Amniotic epithelial cell (primary cell): ENCODE measurements at regions not wholly inside any gene's neighbourhood (a gene's known extent, or its start where the extent isn't known, plus 50 kb on each side); places are given as distances from the start of the nearest gene placed in this dataset.
A peak's percentile ranks its signal among the peaks of the same experiment; 100 is the strongest.

Source experiments
- DNase-seq: peaks from one replicate; pipeline ENCODE4 v3.0.0-alpha.2; 2010; ENCODE audit warnings: low read depth

DNA sequence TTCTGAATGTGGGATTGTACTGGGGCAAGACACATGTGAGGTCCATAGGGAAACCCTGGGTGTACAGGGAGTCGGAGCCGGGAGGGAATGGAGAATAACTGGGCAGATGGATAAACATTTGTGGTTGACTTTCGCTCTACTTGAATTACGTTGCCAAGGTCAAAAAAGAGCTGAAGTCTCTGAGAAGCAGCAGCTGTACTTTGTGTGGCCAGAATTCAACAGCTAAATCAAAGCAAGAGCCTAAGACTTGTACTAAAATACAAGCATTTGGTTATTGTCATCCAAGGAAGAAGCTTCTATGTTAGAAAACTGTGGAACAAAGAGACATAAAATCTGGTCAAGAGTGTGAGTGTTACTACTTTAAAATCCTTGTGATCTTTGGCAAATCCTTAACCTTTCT lies 457.2 kb downstream of the ARL4A start:
- peak; percentile 61 for DNase-seq

DNA sequence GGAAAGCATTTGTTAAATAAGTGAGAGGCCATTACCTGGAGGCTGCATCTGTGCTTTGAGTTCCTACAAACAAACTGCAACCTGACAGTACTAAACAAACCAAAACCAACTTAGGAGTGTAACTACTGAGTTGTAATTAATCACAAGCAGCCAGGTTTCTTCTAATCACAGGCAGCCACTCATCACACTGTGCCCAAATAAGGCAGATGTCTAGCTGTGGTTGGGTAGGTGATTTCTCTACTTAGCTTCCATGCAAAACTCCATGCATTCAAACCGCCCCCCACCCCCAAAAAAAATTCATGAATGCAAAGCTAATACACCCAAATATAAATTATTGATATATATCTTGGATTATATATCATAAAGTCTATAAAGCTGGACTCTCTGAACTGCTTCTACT lies 461.1 kb downstream of the ARL4A start:
- no peak for DNase-seq

DNA sequence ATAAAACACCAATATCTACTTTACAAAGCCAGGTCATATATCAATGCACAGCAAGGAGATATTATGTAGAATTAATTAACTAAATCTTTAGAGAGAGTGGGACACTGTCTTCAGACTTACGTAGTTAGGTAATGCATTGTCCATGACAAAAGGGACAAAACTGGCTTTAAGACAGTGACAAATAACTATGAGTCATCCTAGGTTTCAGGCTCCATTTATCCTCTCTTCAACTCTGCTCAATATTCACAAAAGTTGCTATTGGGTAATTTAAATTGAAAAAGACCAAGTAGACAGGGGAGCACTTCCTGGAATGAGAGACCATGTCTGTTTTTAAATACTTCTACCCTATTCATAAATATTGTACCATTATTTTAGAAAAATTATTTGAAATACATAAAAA lies 464.5 kb downstream of the ARL4A start:
- DNase-seq = no peak

DNA sequence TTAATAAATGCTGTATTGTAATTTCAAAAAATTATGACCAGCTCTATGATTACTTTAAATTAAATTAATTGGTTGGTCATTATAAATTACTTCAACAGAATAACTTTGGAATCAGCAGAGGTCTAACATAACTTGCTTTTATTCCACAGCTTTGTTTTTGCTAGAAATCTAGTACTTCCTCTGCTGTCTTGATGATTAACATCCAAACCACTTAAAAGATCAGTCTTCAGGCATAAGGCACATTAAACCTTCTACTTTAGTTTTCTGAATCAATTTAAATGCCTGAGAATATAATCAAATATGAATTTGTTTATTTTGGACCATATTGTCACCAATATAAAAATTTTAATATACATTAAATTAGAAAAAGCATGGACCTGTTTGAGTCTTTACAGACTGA lies 465.3 kb downstream of the ARL4A start:
- DNase-seq = no peak

DNA sequence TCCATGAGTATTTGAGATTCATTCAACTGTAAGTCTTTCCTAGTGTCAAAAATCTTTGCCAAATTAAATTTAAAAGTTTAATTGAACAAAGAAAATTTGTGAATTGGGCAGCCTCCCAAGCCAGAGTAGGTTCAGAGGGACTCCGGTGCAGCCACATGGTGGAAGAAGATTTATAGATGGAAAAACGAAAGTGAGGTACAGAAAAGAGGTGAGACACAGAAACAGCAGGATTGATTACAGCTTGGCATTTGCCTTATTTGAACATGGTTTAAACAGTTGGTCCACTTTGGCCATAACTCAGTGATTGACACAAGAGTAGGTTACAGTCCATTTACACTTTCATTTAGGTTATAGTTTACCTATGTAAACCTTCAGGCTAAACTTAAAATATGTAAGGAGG lies 465.8 kb downstream of the ARL4A start:
- DNase-seq = no peak

DNA sequence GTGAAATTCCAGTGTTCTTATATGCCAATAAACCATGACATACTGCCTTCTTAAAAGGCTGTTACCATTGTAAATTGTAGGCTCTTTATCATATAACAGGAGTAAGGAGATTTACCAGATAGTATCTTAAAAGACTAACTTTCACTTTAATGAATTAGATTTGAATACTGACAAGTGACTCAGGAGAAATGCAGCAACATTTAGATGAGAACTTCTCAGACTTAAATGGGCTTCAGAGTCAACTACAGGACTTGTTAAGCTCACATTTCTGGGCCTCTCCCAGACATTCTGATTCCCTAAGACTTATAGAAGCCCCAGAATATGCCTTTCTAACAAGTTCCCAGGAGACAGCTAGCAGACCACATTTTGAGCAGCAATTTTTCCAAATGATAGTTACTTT lies 466.3 kb downstream of the ARL4A start:
- DNase-seq = peak; percentile 15

DNA sequence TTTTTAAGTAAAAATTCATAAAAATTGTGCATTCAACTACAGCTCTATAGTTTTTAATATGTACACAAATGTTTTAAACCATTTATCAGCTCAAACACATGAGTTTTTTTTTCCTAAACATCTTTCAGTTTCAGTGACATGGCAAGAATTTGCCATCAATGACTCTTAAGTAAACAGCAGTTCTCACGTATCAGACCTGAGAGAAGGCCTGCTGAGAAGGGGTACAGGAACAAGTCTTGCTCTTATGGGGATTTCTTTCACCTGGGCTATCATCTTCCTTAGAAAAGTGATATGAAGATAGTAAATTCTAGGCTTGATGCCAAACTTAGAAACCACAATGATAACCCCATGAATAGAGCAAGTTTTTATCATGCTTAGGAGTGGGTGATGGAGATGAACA lies 467.8 kb downstream of the ARL4A start:
- peak; percentile 23 for DNase-seq

DNA sequence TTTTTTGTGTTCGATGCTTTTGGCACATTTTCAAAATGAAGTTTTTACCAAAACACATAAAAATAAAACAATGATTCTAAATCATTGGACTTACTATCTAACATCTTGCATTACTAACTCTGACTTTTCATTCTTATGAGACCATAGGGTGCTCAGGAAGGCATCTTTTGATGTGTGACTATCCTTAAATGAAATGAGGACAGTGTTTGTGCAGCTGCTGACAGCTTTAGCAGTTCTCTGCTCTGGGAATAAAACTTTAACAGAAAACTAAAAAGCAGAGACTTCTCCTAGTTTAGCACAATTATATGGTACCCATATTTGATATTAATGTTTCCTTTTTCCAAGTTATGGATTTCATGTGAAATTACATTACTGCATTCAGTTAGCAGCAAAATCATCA lies 471.6 kb downstream of the ARL4A start:
- no peak for DNase-seq

DNA sequence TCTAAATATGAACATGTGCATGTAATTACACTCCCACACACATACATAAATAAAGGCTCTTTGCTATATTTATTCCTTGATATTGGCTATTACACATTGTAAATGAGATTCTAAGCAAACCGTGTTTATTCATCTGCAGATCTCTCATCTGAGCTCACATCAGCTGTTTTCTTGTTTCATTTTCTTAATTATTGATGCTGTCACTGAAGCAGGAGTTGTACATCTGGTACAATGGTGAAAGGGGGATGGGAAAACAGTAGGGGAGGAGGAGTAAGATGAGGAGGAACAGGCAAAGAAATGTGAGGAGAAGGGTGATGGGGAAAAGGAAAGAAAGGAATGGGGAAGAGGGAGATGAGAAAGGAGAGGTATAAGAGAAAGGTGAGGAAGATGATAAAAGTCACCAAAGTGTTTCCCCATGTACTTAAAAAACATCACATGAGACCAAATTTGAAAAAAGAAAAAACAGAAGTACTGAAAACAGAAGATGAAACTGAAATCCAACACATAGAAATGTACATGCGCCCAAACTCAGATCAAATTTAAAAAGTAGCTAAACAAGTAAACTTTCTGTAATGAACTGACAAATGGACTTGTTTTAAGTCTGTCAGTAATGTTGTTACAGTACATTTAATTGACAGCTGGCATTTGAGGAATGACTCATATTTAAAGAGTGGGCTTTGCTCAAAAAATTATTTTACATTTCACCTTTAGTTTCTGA lies 472.2 kb downstream of the ARL4A start:
- DNase-seq = no peak

DNA sequence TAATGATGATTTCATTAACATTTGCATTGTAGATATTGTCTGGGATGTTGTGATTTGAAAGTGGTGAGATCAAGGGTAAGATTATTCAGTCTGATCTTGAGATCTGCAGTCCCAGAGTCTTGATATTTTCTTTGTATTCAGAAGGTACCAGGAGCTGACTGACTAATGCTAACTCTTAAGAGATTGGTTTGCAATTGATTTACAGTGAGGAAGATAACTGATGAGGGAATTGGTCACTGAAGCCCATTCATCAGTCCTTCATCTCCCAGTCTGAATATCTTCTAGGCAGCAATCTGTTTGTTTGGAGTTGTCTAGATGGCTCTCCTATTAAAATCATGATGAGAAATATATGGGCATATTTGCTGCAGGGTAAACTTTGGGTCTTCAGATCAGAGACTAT lies 473.7 kb downstream of the ARL4A start:
- DNase-seq = no peak

DNA sequence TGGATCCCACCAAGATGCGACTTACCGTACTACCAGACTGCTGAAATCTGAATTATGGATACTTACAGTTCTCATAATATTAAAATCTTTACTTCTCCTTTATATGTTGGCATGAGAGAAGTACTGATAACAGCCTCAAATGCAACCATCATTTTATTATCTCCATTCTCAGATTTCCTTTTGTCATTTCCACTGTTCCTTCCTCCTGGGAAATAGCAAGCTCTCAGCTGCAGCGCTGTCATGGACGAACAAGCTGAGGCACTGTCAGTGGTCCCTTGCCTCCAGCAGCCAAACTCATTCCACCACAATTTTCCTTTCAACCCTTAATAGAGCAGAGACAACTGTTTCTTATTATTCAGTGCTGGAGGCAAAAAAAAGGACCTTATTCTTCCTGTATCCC lies 478.4 kb downstream of the ARL4A start:
- no peak for DNase-seq

DNA sequence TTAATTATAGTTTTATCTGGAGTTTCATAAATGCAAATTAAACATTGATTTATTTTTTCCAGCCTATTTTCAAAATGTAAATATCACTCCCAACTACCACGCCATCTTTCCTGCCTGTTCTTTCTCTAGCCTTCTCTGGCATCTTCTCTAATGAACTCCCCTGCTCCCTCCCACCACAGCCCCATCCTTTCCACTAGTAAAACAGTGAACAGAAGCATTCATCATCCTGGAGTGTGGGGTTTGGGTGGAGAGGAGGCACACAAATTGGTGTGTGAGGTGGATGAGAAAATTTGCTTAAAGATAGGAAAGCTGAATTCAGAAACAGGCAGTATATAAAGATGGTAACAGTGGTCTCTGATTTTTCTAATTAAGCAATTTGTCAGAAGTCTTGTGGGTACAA lies 479.4 kb downstream of the ARL4A start:
- DNase-seq = no peak

DNA sequence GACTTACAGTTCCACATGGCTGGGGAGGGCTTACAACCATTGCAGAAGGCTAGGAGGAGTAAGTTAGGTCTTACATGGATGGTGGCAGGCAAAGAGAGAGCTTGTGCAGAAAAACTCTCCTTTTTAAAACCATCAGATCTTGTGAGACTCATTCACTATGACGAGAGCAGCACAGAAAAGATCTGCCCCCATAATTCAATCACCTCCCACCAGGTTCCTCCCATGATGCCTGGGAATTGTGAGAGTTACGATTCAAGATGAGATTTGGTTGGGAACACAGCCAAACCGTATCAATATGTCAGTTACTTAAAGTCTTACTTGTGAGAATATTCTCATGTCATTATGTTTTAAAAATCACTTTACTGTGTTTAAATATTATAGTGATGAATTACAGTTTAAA lies 481.9 kb downstream of the ARL4A start:
- no peak for DNase-seq

DNA sequence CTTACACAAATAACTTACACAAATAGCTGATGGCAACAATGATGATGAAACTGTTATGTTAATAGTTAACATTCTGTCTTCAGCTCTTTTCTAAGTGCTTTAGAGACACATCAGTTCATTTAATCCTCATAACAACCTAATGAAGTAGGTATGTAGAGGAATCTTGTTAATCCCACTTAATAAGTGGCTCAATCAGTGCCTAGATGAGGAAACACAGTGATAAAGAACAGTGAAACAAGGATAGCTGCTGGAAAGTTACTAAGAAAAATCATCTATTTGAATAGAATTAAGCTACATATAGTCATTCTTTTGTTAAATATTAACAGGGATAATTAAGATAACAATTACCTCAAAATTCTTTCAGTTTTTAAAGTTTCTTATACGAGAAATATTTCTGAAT lies 487.6 kb downstream of the ARL4A start:
- DNase-seq = no peak

DNA sequence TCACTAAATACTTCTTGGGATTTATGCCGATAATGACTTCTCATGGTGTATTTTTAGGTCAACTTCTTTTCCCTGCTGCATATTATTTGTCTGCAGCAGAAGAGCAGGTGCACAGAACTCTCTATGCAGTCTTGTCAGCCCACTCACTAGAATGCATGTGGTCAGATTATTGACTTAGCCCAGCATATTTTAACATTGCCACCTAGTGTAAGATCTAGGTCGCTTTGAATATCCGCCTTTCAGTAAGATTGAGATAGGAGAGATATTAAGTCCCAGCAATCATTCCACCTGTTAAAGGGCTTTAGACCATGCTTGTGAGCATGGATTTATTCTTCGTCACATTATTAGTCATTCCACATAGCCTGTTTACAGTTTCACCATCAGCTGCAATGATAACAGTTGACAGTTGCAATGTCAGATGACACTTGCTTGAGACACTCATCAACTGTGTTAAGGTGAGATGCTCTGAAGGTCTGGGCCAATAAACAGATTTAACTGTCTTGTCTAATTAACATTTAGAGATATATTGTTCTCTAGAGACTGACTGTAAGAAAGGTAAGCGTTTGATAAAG lies 491.7 kb downstream of the ARL4A start:
- no peak for DNase-seq

DNA sequence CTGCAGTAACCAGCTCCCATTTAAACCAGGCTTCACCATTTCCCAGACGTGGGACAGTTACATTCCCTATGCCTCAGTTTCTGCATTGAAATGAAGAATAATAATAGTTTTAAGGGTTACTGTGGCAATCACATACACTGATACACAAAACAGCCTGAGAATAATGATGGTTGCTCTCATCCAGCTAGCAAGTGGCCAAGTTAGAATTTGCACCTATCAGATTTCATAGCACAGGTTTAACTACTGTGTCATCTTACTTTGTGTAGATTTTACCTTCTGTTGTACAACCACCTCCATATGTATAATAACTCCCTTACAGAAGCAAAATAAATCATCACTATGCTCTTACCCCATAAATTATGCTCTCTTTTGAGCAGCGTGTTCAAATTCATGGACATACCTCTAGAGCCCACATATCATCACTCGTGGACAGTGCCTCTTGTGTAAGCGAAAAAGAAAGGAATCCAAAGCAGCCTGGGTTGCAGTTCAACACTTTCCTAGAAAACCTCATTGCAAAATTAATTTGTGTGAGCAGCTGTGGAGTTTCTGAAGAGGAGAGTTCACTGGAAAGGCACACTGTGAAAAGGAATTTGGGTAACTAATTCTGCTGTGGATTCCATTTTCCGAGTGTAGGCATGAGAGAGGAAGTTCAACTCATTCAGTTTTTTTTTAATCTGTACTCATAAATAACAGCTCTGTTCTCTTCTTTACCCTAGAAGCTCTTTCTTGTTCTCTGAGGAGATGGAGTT lies 492.5 kb downstream of the ARL4A start:
- DNase-seq = peak; percentile 86

DNA sequence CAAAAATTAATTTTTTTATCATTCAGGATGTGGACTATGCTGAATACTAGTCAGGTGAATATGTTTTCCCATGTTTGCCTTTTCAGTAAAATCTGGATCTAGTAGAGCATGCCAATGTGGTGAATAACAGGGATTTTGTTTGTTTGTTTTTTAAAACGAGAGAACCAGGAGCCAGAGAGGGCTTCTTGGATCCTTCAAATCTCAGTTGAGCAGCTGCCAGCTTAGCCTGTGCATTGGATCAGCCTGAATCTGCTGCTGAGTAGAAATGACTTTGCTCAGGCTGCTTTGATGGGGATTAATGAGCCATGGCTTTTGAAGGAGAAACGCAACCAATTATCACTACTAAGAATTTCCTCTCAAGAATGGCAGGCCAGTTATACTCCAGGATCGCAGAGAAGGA lies 493.8 kb downstream of the ARL4A start:
- DNase-seq = peak; percentile 19

DNA sequence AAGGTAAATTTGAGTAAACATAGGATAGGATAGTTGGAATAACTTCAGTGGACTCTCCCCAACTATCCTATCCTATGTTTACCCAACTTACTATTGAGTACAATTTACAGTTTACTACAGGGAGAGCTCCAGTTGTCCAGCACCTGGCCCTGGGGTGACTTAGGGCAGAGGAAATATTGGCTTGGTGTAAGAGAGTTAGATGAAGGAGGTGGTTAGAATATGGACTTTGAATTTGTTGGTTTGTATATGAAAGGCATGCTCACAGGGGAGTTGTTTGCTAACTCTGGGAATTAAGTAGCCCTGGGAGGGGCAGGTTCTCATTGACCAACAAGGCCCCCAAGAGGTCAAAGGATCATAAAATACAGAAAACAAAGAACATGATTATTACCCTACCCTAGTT lies 497.7 kb downstream of the ARL4A start:
- no peak for DNase-seq

DNA sequence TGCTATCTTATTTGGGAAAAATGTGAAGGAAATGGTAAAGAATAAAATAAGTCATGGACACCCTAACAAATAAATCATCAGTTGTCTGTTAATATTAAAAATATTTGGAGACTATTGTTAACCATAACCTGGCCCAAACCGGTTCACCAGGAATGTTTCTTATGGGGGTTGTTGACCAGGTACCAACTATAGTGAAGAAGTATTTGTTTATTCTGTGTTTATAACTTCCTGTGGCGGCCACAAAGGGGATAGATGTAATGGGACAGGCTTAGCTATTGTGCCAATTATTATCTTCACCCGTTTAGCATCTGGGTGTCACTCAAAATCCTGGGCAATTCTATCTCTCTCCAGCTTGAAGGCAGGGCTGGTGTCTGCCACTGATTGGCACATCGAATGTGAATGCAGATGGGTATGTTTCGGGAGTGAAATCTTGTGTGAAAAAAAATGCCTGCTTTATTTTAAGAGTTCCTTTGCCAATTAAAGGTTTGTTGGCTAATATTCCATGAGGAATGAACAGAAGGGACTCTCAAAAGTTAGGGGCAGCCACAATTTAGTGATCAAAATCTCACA lies 500.9 kb downstream of the ARL4A start:
- DNase-seq = no peak

DNA sequence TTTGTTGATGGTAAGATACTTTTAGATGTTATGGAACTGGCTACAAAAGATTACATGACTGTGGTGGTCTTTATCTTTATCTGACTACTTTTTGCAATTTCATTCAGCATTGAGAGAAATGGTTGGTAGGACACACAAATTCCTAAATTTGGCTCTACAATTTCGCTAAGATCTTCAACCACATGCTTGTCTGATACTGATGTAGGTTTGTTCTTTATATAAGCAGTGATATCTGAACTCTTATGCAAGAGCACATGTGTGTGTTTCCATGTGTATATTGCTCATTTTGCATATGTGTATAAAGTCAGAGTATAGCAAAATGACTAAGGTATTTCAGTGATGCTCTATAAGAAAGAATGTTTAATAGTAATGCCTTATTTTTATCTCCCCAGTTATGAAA lies 501.5 kb downstream of the ARL4A start:
- no peak for DNase-seq

DNA sequence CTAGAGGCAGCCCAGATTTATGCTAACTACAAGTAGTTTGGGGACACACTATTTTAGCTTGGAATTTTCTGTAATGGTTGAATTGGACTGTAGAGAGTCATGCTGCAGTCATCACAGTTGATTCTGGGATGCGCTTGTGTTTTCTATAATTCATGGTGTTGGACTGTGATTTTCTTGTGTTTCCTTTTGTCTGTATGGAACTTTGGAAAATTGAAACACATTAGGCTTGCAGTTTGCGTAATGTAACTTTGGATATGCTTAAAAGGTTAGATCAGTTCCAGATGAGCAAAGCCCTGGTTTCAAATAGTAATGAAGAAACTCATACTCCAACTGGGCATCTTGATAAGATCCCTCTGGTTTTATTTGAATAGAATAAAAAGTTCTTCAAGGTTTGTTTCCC lies 502.2 kb downstream of the ARL4A start:
- no peak for DNase-seq

DNA sequence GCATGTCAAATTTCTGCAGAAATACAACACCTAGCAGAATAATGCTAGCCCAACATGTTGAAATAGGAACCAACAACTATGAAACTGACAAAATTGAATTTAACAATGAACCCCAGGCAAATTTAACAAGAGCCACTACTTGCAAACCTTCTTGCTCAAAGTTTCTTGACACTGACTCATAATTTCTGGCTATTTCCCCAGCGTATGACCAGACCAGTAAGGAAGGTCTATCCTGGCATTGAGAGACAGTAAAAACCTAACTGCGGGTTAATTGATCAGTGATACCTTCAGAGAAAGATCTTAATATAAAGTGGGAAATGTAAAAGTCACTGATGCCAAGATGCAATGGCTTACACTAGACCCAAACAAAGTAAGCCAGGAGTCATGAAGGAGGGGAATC lies 510.1 kb downstream of the ARL4A start:
- DNase-seq = peak; percentile 34

DNA sequence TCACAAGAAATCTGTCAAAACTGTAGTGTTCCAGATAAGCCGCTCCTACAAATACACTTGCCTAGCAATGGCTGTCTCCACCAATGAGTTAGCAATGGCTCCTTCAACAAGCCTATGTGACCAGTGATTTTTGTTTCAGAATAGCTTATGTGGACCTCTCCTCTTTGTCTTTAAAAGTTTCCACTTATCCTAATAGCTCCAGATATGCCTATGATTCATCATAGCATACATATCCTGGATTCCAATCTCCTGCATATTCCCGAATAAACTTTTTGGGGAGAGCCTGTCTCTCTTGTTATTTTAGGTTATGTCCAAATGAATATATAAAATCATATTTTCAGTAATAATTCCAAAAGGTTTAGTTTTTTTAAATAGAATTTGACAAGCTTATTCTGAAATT lies 510.6 kb downstream of the ARL4A start:
- DNase-seq = no peak
